ENCODE measurements at regions not wholly inside any gene's neighbourhood (a gene's known extent, or its start where the extent isn't known, plus 50 kb on each side); places are given as distances from the start of the nearest gene placed in this dataset.

GRCh38 chr6:41464481-41464880 is 81.7 kb upstream of the FOXP4 start:
- TF ChIP-seq CTCF (IDR thresholded peaks at IDR 0.05; ENCODE audit: low read length) = no peak
- TF ChIP-seq EZH2 (IDR thresholded peaks at IDR 0.05; ENCODE audit: borderline replicate concordance, low read length) = no peak

Measured in OCI-LY1 (cell line).